Activated CD8-positive, alpha-beta memory T cell treated with anti-CD3 and anti-CD28 coated beads, Interleukin-2, amount 50 U/mL, for 1 hour (primary cell): ENCODE measurements at regions not wholly inside any gene's neighbourhood (a gene's known extent, or its start where the extent isn't known, plus 50 kb on each side); places are given as distances from the start of the nearest gene placed in this dataset.
A peak's percentile ranks its signal among the peaks of the same experiment; 100 is the strongest.

Source experiments
- DNase-seq: peaks from one replicate; pipeline ENCODE4 v3.0.0-alpha.2; 2020; ENCODE audit errors: extremely low read depth

DNA sequence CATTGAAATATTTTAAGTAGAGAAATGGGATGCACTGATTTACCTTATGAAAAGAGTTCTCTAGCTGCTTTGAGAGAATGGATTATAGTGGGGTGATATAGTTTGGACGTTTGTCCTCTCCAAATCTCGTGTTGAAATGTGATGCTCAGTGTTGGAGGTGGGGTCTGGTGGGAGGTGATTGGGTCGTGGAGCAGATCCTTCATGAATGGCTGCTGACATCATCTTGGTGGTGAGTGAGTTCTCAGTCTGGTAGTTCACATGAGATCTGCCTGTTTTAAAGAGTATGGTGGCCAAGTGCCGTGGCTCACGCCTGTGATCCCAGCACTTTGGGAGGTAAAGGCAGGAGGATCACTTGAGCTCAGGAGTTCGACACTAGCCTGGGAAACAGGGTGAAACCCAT is 58.7 kb upstream of the SH3RF3 start:
- DNase-seq = no peak

DNA sequence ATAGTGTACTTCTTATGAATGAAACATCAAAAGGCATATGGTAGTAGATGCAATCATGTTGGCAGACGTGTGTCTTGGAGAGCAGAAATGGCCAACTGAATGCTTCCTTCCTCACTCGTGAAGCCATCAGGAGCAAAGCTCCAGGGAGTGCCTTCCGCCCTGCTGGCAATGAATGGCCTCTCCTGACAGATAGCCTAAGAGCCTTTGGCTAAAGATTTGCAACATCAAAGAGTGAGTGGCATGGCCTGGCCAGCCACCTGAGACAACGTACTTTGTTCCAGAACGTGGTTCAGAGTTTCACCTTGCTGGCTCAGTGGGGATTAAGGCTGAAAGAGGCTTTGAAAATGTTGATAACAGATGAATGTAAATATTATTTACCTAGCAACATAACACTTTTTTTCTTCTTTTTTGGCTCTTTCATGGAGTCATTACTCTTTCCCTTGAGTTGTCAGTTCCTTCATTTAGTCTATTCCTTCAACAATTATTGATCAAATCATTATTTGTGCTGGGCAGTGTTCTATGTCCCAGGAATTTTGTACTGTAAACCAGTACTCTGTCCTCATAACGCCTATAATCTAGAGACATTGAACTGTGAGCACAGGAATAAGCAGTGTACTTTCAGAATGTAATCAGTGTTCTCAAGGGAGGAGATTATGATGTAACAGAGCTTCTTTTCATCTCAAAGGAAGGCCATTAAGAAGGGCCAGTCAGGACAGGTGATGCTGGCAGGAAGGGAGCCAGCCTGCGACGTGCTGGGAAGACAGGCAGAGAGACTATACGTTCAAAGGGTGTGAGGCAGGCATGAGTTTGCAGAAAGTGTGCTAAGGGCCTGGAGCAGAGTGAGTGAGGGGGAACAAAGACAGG is 59.4 kb upstream of the SH3RF3 start:
- DNase-seq = no peak

DNA sequence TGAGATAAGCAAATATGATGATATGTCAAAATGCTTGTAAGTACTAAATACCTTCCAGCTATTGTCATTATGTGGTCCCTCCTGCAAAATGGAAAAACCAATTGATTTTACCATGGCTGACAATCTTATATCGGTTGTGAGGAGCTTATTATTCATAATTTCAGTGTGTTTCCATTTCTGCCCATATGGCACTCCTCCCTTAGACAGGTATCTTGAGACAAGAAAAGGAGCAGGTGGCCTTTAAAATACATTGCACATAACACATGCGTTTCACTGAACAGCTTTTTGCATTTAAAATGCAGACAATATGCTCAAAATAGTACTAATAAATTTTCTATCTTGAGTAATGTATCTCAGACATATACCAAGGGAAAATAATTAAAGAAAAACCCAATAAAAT is 60.2 kb upstream of the SH3RF3 start:
- no peak for DNase-seq

DNA sequence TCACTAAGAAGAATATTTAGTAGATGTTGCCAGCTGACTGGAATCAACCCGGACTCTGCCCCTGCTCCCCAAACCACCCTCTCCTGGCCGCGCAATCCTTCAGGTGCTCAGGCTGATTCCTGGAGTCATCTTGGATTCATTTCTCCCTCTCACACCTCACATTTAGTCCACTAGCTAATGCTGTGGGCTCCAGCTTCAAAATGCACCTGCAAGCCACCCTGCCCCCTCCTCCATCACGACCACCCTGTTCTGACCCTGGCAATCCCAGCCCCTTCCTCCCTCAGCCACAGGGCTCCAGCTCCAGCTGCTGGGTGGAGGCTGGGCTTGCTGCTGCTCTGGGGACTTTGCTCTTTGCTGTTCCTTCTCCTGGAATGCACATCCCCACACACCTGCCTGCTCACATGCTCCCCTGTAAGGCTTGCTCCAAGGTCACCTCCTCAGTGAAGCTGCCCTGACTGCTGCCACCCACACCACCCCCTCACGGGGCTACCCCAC is 61.3 kb upstream of the SH3RF3 start:
- no peak for DNase-seq

DNA sequence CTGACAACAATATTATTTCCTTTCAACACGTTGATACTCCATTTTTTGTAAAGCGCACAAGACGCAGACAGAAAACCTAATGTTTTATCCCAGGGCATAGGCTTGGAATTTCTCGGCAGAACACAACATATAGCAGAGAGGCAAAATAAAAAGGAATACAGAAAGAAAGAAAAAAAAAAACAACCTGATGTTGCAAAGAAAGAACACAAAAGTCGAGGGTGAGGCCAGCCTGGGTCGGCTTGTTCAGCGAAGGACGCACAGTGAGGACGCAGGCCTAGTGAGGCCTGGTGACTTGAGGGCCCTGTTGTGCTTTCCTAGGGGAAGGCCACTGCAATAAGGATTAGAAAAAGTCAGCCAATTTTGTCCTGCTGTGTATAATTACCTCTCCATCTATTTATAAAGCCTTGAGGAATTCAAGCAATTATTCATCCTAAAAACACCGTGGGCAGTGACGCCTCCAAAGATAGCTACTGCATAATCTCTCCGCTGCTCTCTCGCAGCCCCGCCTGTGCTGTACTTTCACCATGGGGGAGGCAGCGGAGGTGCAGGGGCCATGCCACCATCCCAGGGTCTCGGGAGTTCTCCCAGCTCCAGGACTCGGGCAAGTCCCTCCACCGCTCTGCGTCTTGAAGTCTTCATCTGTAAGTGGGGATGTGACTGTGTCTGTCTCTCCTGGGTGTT is 61.9 kb upstream of the SH3RF3 start:
- DNase-seq = no peak

DNA sequence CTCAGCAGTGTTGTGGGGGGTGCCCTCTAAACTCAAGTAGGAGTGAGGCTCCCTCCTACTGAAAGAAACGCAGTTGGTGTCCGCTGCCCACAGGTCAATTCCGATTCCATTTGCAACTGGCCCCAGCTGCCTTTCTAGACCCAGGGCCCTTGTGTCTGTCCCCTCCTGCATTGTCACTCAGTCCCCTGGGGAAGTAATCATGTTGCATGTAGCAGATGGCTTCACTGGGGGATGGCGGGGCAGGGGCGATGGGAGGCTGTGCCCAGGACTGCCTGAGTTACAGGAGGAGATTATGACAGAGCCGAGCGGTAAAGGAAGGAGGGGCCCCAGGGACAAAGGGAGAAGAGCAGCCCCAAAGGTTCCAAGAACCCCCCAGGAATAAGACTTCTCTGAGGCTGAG is 62.5 kb upstream of the SH3RF3 start:
- no peak for DNase-seq

DNA sequence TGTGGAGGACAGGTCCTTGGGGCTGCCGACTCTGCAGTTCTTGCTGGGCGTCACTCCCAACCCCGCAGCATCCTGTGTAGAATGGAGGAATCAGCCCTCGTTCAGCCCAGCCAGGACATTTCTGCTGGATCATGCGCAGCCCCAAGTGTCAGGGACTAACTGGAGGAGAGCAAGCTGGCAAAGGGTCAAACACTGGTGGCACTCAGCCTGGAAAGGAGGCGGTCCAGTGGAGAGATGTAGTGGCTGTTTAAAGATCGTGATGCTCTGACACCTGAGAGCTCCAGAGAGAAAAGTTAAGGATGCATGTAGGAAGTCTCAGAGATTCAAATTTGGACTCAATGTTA is 63.6 kb upstream of the SH3RF3 start:
- no peak for DNase-seq

DNA sequence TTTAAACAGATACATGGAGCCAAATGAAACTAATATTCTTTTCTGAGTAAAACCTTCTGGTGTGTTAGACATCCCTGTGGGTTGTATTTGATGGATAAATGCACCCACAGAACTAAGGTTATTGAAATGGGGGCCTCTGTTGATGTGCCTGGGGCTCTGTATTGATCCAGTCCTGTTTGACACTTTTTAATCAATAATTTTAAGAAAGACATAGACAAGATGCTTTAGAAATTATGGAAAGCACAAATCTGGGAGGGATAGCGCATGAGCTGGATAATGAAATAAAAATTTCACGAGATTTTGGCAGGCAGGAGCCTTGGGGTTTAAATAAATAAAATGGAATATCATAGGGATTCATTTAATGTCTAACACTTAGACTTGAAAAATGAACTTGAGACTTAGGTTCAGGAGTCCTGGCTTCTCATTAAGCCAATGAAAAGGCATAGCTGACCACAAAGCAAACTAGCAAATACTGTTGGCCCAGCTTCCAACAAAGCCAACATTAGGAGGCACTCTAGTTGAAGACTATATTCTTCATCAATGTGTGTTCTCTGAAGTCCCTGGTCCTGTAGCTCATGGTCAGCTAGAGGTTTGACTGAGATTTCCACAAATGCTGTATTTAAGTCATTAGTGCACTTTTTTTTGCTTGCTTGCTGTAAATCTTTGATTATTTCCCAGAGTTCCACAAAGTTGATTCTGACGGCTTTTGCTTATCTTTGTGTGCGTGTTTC is 64.2 kb upstream of the SH3RF3 start:
- no peak for DNase-seq

DNA sequence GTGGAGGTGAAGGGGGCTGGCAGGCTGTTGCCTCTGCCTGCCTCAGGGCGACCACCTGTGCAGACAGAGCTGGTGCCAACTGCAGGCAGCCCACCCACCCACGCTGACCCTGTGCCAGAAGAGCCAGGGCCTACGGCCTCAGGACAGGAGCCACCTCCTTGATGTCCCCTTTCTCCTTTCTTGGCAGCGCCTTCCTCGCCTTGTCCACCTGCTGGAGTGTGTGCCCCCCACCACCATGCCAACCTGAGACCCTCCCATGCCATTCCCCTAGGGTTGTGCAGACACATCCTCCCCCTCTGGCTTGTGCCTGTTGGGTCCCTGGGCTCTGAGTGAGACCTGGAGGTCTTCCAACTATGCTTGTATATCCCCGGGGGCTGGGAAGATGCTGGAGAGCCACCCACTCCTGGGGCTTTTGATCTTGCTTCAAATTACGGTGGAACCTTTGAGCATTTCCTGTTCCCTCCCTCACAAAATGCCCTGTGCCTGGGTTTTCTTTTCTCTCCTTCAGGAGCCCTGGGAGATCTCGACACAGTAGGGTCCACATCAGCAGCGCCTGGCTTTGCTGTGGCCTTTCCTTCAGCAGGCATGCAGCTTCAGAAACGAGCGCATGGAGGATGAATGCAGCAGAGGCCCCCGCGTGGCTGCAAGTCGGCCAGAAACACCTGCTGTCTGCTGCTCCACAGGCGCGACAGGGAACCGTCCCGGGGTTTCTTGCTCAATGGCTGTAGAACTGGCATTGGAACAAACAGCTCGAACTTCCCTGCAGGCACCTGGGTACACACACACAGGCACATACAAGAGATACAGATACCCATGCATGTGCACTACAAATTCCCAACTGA is 65.9 kb upstream of the SH3RF3 start:
- DNase-seq = no peak

DNA sequence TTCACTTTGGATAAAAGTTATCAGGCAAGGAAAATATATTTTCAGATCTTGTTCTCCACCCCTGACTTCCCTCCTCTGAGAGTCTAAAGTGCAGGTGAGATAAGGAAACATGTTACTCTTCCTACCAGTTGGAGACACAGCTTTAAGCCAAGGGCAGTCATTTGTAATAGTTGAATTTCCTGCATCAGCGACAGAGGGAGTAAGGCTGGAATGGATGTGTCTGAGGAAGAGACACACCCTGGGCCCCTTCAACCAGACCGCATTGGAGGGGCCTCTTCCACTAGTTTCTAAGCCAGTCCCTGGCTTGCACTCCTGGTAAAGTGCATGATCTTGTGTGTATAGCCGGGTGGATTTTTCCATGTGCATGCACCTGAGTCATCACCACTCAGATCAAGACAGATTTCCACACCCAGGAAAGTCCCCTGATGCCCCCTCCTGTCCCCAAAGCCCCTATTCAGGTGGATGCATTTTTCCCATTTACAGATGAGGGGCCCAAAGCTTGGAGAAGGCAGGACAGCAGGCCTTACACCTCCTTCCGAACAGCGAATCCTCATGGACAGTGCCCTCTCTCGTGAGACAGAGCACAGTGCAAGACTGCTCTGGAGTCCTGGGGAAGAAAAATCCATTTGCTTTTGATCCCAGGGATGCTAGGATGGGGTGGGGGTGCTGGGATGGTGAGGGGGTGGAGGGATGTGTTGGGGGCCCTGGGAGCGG is 66.7 kb upstream of the SH3RF3 start:
- DNase-seq = no peak

DNA sequence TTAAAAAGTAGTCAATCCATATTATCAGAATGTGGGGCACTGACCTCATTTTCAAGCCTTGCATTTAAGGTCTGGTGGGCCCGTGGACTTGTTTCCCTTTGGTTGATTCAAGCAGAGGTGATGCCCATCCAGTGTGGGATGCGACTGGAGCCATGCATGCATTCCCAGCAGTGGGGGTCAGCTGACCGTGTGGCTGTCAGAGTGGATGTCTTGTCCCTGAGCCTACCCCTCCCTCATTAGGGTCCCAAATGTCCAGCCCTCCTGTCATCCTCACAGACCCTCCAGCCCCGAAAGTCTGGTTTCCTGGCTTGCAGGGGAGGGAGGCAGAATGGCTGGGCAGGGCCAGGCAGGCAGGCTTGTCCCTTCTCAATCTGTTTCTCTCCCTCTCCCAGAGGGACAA is 67.3 kb upstream of the SH3RF3 start:
- DNase-seq = no peak

DNA sequence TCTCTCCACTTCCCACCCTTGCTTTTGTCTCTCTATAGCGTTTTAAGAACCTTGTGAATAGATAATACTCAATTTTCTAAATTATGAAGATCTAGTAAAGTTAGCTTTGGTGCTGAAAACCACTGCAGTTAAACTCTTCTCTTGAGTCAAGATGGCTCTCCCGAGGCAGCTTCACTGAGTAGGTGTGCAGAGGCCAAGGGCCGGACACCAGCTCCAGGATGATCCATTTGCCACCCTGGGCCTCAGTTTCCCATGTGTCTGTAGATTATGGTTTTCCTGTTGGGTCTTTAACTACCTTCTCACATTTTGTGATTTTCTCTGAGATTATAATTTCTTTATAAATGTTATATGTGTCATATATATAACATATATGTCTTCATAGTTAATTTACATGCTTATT is 68.5 kb upstream of the SH3RF3 start:
- no peak for DNase-seq

DNA sequence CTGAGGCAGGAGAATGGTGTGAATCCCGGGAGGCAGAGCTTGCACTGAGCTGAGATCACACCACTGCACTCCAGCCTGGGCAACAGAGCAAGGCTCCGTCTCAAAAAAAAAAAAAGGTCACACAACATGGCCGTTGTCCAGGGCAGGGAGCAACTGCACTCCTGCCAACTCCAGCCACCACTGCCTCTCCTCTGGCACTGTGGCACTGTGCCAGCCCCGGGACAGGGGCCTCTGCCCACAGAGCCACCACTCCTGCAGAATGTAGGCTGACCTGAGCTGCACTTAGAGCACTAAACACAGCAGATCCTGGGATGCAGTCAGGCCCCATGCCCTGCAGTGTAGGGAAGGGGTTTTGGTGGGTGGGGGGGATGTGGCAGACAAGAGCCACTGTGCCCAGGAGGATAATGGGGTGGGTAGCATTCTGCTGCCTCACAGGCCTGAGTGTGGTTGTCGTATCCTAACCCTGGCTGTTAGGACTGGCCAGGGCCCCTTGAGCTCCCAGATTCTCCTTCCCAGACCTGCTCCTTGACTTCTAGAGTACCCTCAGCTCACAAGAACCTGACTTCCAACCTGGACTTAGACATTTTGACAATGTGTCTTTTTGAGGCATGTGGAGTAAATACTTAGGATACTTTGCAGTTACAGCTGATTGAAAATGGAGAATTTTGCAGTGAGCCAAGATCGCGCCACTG is 69.4 kb upstream of the SH3RF3 start:
- no peak for DNase-seq

DNA sequence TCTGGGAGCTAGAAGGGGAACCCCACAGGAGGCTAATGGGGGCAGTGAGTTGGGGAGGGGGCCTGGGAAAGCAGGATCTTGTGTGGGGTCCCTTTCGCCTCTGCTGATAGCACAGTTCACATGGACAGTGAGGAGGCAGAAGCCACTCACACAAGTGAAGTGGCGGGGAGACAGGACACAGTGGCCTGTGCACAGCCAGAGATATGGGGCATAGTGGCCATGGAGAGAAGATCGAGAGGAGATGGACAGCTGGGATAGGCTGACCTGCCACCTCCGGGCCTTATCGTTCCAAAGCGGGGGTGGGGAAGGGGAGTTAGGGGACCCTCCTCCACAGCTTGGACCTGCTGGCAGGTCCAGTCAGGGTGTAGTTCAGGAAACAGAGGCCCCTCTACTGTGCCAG is 69.8 kb upstream of the EDAR start:
- DNase-seq = no peak

DNA sequence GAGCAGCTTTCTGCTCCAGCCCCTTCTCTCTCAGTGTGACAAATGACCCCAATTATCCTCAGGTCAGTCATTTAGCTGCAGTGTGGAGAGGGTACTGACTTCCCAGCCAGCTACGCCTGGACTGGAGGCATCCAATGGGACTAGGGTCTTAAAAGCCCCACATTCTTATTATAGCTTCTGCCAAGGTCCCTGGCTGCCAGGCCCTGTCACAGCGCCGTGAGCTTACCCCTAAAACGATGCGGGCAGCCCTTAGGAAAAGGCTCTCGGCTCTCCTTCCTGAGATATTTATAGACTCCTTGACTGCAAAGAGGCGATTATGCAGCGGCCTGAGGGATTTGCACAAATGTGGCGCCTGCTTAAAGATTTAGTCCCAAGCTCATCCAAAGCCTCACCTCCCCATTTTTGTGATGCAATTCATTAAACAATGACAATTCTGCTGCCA is 69.2 kb upstream of the EDAR start:
- DNase-seq = no peak

DNA sequence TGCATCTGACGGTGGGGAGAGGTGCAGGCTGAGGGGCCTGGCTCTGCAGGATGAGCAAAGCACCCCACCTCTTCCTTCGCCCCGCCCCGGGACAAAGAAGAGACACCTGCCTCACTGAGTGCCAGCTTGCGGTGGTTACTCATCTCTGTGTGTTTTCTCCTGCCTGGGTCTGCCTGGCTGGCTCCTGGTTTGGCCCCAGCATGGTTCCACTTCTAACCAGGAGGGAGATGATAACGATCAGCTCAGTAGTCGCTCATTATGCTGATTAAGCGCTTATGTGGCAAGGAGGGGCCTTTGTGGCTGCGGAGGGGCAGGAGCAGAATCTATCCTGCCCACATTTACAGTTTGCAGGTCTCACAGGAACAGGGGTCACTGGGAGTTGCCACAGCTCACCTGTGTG is 68.7 kb upstream of the EDAR start:
- peak; percentile 39 for DNase-seq

DNA sequence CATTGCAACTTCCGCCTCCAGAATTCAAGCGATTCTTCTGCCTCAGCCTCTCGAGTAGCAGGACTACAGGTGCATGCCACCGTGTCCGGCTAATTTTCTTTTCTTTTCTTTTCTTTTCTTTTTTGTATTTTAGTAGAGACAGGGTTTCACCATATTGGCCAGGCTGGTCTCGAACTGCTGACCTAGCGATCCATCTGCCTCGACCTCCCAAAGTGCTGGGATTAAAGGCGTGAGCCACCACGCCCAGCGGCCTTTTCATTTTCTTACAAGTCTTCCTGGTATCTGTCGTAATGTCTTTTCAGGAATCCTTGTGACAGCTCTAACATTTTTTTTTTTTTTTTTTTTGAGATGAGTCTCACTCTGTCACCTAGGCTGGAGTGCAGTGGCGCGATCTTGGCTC is 66.4 kb upstream of the EDAR start:
- DNase-seq = no peak

DNA sequence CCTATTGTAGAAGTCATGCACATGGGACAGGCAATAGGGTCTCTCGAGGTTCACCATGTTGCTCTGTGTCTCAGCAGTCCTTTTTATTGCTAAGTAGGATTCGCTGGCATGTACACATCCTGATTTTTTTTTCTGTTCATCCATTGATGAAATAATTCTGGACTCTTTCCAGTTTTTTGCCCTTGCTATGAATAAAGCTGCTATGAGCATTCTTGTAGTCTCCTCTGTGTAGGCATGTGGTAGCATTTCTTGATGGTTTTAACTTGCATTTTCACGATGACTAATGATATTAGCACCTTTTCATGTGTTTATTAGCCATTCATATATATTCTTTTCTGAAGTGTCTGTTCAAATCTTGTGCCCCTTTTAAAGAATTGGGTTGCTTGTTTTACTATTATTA is 65.8 kb upstream of the EDAR start:
- DNase-seq = no peak

DNA sequence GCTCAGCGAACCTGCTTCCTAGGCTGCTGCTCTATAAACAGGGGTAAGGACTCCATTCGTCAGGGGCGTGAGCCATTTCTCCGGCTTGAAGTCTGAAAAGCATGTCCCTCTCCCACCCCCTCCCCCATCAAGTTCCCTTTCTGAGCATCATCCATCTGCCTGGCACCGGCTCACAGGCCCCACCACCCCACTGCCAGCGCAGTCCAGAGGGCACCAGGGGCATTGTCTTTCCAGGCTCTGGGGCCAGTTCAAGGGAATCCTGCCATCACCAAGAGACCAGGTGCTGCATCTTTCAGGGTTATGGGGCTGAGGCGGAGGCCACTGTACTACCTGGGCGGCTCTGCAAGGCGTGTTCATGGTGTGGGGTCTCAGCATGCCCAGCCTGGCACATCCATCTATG is 64.7 kb upstream of the EDAR start:
- DNase-seq = no peak

DNA sequence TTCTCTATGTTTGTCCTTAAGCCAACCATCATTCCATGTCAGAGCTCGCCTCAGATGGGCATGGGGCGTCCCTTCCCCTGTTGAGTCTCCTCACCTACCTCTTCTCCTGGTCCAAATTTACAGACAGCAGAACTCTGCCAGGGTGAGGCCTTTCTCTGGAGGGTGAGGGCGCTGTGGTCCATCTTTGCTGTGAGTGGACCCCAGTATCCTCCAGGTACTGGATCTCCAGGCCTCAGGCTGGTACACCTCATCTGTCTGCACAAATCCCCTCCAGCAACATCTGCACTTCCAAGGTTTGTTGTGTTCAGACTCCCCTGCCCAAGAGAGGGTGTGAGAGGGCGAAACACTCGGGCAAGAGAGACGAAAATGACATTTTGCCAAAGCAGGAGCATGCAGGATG is 63.9 kb upstream of the EDAR start:
- no peak for DNase-seq

DNA sequence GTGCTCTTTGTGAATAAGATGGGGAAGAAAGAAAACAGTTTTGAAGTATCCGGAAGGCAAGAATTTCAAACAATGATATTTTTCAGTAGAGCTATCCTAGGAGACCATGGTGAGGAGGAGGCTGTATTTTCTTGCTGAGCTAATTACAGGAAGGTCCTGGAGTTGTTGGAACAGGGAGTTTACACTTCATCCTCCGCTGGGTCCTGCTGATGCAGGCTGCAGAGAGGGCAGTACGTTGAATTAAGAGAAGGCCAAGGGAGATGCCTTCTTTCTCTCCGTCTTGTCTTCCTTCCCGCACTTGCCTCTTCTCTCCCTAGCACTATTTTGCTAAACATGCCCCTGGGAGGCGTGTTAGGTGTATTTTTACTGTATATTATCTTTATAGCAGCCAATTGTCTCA is 60.0 kb upstream of the EDAR start:
- DNase-seq = no peak
